Thymus (tissue), 11 donors: ENCODE measurements at regions not wholly inside any gene's neighbourhood (a gene's known extent, or its start where the extent isn't known, plus 50 kb on each side); places are given as distances from the start of the nearest gene placed in this dataset.

ENCODE experiments used
- DNase-seq, 9 donors: peaks; one replicate each; pipeline ENCODE4 v3.0.0-alpha.2; 2013; ENCODE audit warnings: low spot score in 9 of 9, low read depth in 6 of 9, missing footprints in 1 of 9
- H3K27ac ChIP-seq, 2 donors: one replicate each; pipeline ENCODE4 v1.5.1; 2013; ENCODE audit warnings: control low read depth in 1 of 2, low read depth in 1 of 2, low read length in 1 of 2, mild to moderate bottlenecking in 1 of 2, moderate library complexity in 1 of 2
- H3K27me3 ChIP-seq, 2 donors: one replicate each; pipeline ENCODE4 v1.5.1; 2013; ENCODE audit warnings: low read length in 1 of 2; ENCODE audit not compliant: control insufficient read depth in 2 of 2, insufficient read depth in 1 of 2
- H3K36me3 ChIP-seq, 2 donors: one replicate each; pipeline ENCODE4 v1.5.1; 2013; ENCODE audit warnings: low read length in 1 of 2, mild to moderate bottlenecking in 1 of 2, moderate library complexity in 1 of 2; ENCODE audit not compliant: control insufficient read depth in 2 of 2, insufficient read depth in 2 of 2
- H3K4me1 ChIP-seq, 2 donors: one replicate each; pipeline ENCODE4 v1.5.1; 2013; ENCODE audit warnings: low read length in 2 of 2; ENCODE audit not compliant: control insufficient read depth in 2 of 2, insufficient read depth in 2 of 2
- H3K4me3 ChIP-seq, 2 donors: one replicate each; pipeline ENCODE4 v1.5.1; 2013; ENCODE audit warnings: low read length in 2 of 2, control low read depth in 1 of 2, mild to moderate bottlenecking in 1 of 2
- H3K9me3 ChIP-seq, 2 donors: one replicate each; pipeline ENCODE4 v1.5.1; 2013; ENCODE audit warnings: low read length in 1 of 2, mild to moderate bottlenecking in 1 of 2; ENCODE audit not compliant: control insufficient read depth in 2 of 2, insufficient read depth in 1 of 2
- WGBS: extraction: QIAGEN DNeasy Blood & Tissue Kit; methylation state at CpG from one replicate; pipeline ENCODE4 v1.1.7; 2013; 5-methylcytosine and 5-hydroxymethylcytosine counted together
- donor health status: healthy.

DNA sequence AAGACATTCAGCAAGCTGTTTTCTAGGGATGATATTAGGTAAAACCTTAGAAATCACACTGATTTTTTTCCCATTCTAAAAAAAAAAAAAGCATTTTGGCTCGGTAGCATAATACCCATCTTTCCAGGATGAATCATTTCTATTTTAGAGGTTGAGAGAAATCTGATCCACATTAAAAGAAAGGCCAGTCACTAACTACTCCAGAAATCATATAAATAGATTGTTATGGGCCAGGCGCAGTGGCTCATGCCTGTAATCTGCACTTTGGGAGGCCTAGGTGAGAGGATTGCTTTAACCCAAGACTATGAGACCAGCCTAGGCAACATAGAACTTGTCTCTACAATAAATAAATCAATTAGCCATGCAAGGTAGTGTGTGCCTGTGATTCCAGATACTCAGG, 164.3 kb downstream of the BAMBI start:
- Histone ChIP-seq H3K36me3 (no peaks in the 10 kb centered on the region), H3K27ac (no peak overlapping the region), H3K4me1 (no peaks in the 10 kb centered on the region), H3K27me3 (no peaks in the 10 kb centered on the region), H3K9me3 (peaks cover 0 to 3% of the 10 kb centered on the region in 2 donors), H3K4me3 (no peak overlapping the region)
- no peak for DNase-seq
- 88% methylated on average over 2 of the region's 2 CpGs for WGBS

DNA sequence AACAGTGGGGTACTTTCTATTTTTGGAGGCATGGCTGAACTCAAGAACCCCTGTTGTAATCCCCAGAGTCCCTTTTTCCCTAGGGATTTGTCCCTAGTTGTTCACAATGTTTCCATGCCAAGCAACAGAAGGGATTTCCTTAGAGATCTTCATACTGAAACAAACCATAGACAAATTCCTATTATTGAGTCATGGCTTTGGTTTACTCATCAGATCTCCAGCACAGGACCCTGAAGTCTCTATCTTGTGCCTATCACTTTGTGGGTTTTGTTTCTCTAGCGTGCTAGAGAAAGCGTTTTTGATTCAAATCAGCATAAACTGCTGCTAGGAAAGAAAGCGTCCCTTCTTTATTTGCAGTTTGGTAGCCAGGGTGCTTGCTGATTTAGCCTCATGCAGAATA, 165.0 kb downstream of the BAMBI start:
- Histone ChIP-seq H3K36me3 (no peaks in the 10 kb centered on the region), H3K27me3 (no peaks in the 10 kb centered on the region), H3K4me1 (no peaks in the 10 kb centered on the region), H3K27ac (no peak overlapping the region), H3K9me3 (peaks cover 0 to 3% of the 10 kb centered on the region in 2 donors), H3K4me3 (no peak overlapping the region)
- 96% methylated on average over 3 of the region's 3 CpGs for WGBS
- DNase-seq, result no peak

GRCh38 chr10:28845009-28845682, 167.8 kb downstream of the BAMBI start:
- Histone ChIP-seq H3K9me3 (peaks cover 0 to 3% of the 10 kb centered on the region in 2 donors), H3K4me1 (no peaks in the 10 kb centered on the region), H3K27me3 (no peaks in the 10 kb centered on the region), H3K27ac (no peak overlapping the region), H3K4me3 (no peak overlapping the region), H3K36me3 (no peaks in the 10 kb centered on the region)
- WGBS, result 97% methylated on average over 4 of the region's 4 CpGs
- DNase-seq, result no peak

DNA sequence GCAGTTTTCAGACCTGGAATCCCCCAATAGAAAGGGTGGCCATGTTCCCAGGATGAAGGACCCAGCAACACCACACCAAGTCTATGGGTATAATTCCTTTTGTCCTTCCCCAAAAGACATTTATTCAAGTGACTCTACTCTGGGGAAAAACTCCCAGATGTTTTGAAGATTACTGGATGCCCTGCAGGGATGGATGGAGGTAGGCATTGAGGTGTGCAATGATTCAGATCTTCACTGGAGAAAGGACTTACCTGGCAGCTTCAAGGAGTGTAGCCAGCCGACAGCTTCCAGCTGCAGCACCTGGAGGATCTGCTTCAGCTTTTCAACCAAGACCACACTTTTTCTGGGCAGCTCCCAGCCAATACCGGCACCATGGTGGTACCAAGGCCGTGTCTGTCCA, 172.0 kb downstream of the BAMBI start:
- Histone ChIP-seq H3K27ac (no peak overlapping the region), H3K27me3 (no peaks in the 10 kb centered on the region), H3K4me3 (no peak overlapping the region), H3K36me3 (no peaks in the 10 kb centered on the region), H3K9me3 (peaks cover 0 to 3% of the 10 kb centered on the region in 2 donors), H3K4me1 (no peaks in the 10 kb centered on the region)
- 97% methylated on average over 3 of the region's 3 CpGs for WGBS
- no peak for DNase-seq

DNA sequence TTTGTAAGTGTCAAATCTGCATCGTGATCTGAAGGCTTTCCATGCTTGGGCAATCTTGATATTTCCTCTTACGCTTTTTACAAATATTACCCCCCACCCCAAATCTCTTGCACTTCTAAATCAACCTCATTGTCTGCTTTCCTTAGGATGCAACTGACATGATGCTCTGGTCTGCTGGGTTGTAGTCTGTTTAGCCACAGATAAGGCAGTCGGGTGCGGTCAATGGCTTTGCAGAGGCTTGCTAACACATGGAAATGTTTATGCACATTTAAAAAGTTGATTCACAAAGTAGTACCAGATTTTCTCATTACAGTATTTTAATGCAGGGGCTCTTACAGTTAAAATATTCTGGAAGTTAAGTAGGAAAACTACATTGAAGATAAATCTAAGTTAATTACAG, 172.5 kb downstream of the BAMBI start:
- Histone ChIP-seq H3K9me3 (peaks cover 0 to 3% of the 10 kb centered on the region in 2 donors), H3K27ac (no peak overlapping the region), H3K27me3 (no peaks in the 10 kb centered on the region), H3K4me3 (no peak overlapping the region), H3K36me3 (no peaks in the 10 kb centered on the region), H3K4me1 (no peaks in the 10 kb centered on the region)
- DNase-seq, result no peak
- WGBS, result 95% methylated on average over 4 of the region's 4 CpGs

DNA sequence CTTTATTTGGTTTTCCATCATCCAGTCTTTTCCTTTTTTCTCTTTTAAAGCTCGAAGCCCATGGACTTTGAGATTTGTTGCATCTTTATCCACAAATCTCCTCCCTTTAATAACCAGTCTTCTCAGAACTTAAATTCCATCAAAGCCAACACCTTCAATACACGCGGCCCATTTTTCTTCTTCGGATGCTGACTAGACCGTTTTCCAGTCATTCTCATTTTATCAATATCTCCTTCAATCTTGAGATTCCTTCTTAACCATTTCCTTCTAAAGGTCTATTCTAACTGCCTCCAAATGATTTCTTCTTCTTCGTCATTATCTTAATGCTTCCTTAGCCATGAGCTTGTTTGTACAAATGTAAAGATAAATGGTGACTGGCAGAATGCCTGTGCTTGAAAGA, 173.5 kb downstream of the BAMBI start:
- no peak overlapping the region for H3K4me3 ChIP-seq
- H3K4me1 ChIP-seq, result no peaks in the 10 kb centered on the region
- no peak for DNase-seq
- no peaks in the 10 kb centered on the region for H3K27me3 ChIP-seq
- H3K27ac ChIP-seq, result no peak overlapping the region
- no peaks in the 10 kb centered on the region for H3K36me3 ChIP-seq
- no peaks in the 10 kb centered on the region for H3K9me3 ChIP-seq
- 96% methylated on average over 6 of the region's 6 CpGs for WGBS

DNA sequence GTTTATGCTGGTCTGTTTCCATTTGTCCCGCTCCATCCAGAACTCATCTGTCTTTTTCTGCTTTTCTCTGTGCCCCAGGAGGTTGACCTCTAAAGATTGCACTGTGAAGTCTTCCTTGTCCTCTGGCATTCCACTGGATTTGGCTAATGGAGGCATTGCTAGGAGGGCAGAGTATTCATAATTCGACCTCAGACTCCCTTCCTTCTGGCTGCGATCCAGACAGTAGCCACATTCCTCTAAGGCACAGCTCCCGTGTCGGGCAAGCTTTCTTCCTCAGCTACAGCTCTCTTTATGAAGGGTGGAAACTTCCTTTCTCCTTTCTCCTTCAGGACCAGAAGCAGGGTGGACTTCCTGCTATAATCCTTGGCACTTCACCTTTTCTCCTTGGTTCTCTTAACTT, 175.9 kb downstream of the BAMBI start:
- no peak for DNase-seq
- H3K4me1 ChIP-seq, result no peaks in the 10 kb centered on the region
- H3K27me3 ChIP-seq, result no peaks in the 10 kb centered on the region
- H3K9me3 ChIP-seq, result peaks cover 0 to 3% of the 10 kb centered on the region in 2 donors
- no peak overlapping the region for H3K4me3 ChIP-seq
- H3K27ac ChIP-seq, result no peak overlapping the region
- WGBS, result 76% methylated on average over 5 of the region's 5 CpGs
- H3K36me3 ChIP-seq, result no peaks in the 10 kb centered on the region

DNA sequence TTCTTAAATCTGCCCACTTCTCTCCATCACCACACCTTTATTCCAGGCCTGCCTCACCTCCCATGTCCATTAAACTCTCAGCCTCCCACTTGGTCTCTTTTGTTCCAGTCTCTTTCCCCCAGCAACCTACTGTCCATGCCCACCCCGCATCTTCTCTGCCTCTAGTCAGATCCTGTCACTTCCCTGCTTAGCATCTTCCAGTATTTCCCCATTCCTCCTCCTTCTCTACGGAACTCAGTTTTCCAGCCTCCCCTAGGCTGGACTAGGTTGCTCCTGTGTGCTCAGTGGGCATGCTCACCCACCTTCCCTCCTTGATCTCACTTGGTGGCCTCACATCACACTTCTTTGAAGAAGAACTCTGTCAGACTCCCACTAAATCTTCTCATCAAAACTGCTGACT, 179.8 kb downstream of the BAMBI start:
- Histone ChIP-seq H3K9me3 (peaks cover 0 to 6% of the 10 kb centered on the region in 2 donors), H3K27me3 (no peaks in the 10 kb centered on the region), H3K36me3 (no peaks in the 10 kb centered on the region), H3K4me3 (no peak overlapping the region), H3K4me1 (no peaks in the 10 kb centered on the region), H3K27ac (no peak overlapping the region)
- DNase-seq, result no peak
- 100% methylated on average over 2 of the region's 2 CpGs for whole genome bisulfite sequencing

- H3K27ac ChIP-seq, result no peak overlapping the region
- no peak for DNase-seq
- H3K36me3 ChIP-seq, result no peaks in the 10 kb centered on the region
- H3K27me3 ChIP-seq, result no peaks in the 10 kb centered on the region
- peaks cover 0 to 6% of the 10 kb centered on the region in 2 donors for H3K9me3 ChIP-seq
- no peaks in the 10 kb centered on the region for H3K4me1 ChIP-seq
- WGBS, result 97% methylated on average over 2 of the region's 2 CpGs
- no peak overlapping the region for H3K4me3 ChIP-seq
These were observed 181.3 kb downstream of the BAMBI start for GRCh38 chr10:28858646-28859045.
